IPS-NIHi11 (cell line): ENCODE measurements at regions not wholly inside any gene's neighbourhood (a gene's known extent, or its start where the extent isn't known, plus 50 kb on each side); places are given as distances from the start of the nearest gene placed in this dataset.

Experiments used
- DNase-seq: peaks from one replicate; pipeline ENCODE4 v3.0.0; 2012; ENCODE audit warnings: mixed read lengths, low spot score

DNA sequence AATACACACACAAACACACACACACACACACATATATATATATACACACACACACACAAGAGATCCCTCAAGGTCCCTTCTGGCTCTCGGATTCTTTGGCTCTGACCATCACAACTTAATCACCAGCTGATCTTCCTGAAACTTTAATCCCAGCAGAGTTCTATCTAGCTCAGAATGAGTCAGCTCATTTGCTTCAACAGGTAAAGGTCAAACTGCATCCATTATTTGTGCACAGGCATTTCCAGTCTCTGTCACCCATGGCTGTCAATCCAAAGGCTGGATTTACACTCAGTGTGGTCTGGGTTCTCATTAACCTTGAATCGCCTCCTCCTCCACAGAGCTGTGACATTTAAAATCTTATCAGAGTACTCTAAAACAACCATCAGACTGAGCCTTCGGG lies 113.3 kb upstream of the TMPO start:
- DNase-seq = no peak

GRCh38 chr12:98402671-98403070 lies 112.7 kb upstream of the TMPO start:
- no peak for DNase-seq

DNA sequence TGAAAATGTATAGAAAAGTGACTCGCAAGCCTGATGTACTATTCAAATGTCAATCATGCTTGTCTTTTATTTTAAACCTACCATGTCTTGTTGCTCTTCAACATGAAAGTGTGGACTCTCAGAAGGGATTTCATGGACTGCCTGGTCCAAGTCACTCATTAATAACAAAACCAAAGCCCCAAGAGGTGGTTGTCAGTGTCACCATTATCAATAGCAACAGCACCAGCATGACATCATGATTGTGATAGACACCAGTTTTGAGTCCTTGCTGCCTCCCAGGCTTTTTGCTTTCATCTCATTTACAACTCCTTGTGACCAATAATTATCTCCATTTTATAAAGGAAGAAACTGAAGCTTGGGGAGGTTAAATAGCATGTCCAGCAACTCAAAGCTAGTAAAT lies 112.0 kb upstream of the TMPO start:
- DNase-seq = no peak

DNA sequence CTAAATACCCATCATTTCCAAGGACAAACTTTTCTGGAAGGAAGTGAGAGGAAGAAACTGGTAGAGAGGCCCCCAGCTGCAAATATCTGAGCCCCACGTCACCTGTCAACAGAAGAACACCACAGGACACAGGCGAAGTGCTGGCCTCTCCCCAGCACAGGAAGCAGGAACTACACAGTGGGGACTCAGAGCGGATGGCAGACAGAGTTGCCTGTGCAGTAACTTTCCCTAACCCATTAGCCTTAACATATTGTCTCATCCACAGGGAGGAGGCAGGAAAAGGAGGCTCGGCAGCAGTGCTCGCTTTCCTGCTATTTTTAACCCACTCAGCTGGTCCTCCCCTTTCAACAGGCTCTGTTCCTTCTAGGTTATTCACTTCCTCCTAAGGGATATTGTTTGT lies 111.5 kb upstream of the TMPO start:
- no peak for DNase-seq

DNA sequence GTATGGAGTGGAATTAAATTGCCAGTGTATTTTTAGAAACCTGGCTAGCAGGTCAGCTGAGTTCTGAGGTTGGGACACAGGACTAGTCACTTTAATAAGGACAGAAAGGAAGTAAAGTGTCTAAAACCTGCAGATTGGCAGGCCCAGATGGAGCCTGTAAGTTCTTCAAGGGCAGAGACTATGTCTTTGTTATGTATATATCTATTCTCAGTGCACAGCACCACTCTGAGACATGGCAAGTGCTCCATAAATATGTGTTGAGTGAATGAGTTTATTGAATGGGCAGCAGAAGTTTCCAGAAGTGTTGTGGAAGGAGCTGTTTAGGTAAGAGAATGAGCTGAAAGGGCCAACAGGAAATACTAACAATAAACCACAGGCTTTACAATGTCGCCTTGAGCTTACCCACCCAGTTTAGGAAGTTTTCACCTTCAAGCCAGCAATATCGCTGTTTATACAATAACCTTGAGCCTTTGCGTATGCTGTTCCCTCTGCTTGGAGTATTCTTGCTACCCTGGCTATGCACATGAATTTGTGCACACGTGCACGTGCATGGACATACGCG lies 109.5 kb upstream of the TMPO start:
- no peak for DNase-seq

- no peak for DNase-seq
Observed at GRCh38 chr12:98406378-98406777, 109.0 kb upstream of the TMPO start.

DNA sequence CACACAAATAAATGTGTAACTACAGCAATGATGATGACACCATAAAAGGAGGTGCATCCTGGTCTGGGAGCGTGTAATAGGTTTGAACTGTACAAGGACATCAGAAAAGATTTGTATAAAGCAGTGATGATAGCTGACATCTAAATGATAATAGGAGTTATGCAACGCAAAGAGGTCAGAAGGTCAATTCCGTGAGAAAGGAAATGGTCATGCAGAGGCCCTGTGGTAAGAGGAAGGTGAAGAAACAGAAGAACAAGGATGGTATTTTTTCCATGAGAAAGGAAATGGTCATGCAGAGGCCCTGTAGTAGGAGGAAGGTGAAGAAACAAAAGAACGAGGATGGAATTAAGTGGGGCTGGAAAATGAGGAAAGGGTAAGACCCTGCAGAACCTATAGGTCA lies 106.7 kb upstream of the TMPO start:
- DNase-seq = no peak

- no peak for DNase-seq
Observed at GRCh38 chr12:98409548-98409947, 105.8 kb upstream of the TMPO start.

DNA sequence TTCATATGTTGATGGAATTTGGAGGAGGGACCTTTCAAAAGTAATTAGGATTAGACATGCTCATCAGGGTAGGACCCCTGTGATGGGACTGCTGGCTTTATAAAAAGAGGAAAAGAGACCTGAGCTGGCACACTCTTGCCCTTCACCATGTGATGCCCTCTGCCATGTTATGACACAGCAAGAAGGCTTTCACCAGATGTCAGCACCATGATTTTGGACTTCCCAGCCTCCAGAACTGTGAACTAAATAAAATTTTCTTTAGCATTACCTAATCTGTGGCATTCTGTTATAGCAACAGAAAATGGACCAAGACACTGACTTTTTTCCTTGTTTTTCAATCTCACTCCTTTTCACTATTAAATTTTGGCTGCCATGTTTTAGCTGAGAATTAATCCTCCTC lies 105.0 kb upstream of the TMPO start:
- no peak for DNase-seq

DNA sequence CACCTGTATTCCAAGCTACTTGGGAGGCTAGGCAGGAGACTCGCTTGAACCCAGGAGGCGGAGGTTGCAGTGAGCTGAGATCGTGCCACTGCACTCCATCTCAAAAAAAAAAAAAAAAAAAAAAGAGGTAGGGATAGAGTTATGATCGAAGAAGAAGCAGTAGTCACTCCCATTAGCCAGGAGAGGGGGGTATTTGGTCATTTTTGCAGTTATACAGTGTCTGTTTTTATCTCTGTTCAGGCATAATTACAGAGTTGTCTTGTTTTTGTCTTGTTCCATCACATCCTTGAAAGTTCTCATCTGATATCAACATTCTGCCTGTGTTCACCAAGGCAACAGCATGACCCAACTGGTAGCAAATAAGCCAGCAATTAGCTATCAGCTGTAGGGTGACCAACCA lies 98.5 kb upstream of the TMPO start:
- no peak for DNase-seq

DNA sequence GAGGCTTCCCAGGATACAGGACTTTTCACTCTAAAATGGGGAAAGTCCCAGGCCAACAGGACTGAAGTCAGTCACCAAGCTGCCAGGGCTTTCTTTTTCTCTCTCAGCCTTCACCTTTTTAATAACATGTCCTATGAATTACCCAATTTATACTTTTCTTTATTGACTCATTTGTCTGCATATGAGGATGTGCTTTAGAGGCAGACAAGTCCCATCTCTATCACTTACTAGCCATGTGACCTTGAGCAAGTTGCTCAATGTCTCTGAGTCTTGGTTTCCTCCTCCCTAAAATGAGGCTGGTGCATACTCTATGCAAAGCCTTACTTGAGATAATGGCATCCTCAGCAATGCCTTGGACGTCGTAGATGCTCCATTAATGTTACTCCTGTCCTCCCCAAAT lies 98.1 kb upstream of the TMPO start:
- no peak for DNase-seq

GRCh38 chr12:98418357-98419075 lies 96.9 kb upstream of the TMPO start:
- DNase-seq = peak; percentile 74

- DNase-seq = no peak
Observed at GRCh38 chr12:98419081-98419794, 96.2 kb upstream of the TMPO start.

DNA sequence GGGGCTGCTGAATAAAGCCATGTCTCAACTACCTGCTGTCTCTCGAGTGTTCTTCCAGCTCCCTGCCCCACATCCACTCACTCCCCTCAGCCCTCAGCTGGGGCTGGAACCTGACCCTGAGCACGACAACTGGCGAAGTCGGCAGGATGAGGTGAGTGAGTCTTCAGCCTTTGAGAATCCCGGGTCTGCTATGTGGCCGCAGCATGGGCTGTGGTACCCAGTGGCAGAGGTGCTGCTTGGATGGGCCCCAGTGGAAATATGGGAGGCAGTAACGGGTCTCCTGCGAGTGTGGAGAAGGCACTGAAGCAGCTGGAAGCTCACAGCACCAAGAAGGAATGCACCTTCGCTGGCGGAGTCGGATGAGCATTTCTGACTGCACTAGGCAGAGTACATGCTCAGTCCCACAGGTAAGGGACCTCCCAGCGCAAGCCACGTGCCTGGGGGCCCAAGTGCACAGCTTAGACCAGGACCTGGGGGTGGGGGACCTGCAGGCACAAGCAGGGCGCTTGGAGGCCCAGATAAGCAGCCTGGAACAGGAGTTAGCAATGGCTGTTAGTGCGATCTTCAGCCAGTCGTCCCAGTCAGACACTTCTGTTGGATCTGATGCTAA lies 95.5 kb upstream of the TMPO start:
- DNase-seq = no peak

DNA sequence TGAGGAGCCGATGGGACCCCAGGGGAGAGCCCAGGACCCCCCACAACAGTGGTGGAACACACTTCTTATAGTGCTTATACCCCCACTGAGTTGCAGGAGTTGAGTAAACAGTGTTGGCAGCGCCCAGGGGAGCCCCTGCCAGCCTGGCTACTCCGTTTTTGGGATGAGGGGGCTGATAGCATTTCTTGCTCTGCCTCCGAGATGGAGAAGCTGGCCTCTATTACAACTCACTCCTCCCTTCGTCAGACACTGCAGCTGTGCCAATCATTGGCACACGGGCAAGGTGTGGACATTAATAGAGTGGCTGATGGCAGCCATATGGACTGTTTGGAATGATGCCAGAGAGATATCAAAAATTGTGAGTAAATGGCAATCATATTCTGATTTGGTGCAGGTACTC lies 94.9 kb upstream of the TMPO start:
- no peak for DNase-seq

DNA sequence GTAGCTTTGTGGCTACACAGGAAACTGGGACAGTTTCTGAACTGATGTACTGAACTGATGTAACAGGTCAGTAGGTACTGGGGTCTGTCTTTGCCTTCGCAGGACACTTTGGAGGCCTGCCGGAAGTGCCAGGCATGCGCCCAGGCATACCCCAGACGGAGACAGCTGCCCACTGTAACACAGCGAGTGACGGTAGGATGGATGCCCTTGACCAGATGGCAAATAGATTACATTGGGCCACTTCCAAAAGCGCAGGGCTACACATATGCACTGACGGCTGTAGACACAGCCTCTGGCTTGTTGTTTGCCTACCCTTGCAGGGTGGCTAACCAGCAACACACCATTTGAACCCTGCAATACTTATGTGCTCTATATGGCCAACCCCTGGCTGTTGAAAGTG lies 94.1 kb upstream of the TMPO start:
- no peak for DNase-seq

DNA sequence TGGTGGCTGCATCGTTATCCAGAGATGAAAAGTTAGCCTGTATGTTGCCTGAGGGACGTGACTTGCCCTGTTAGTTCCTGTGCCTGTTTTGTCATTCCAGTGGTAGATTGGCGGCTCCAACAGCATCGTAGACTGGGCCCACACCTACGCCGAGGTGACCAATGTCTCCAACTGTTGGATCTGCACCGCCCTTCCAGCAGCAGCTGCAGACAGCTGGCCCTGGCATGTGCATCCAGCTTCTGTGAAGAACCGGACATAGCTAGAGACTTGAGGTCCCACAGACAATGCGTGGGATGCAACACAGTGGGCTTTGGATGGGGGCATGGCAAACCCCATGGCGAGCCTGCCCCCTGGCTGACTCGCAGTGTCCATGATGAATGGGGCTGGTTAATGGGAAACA lies 93.0 kb upstream of the TMPO start:
- no peak for DNase-seq

DNA sequence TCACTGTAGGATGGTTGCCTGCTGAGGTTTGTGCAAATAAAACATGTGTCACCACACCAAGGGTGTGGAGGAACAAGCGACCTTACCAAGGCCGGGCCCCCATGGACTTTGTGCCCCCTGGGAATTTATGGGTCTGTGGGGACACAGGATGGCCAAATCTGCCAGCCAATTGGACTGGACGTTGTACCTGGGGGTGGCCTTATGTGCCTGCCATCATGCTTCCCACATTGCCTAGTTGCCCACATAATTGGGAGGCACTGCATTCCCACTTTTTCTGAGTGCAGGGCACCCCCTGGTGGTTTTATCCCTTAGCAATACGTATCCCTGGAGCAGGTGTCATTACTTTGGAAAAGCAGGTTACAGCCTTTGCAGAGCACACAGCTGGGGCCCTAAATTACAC lies 92.6 kb upstream of the TMPO start:
- peak; percentile 49 for DNase-seq

DNA sequence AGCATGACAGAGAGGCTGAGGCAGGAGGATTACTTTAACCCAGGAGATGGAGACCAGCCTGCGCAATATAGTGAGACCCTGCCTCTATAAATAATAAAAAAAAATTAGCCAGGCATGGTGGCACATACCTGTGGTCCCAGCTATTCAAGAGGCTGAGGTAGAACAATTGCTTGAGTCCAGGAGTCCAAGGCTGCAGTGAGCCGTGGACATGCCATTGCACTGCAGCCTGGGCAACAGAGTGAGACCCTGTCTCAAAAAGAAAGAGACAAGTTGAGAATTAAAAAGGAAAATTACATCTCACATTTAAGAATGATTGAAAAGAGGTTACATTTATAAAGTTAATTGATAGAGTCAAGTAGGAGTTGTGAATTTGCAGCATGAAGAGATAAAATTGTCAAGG lies 91.4 kb upstream of the TMPO start:
- DNase-seq = no peak

GRCh38 chr12:98424726-98425401 lies 90.5 kb upstream of the TMPO start:
- DNase-seq = peak; percentile 76

DNA sequence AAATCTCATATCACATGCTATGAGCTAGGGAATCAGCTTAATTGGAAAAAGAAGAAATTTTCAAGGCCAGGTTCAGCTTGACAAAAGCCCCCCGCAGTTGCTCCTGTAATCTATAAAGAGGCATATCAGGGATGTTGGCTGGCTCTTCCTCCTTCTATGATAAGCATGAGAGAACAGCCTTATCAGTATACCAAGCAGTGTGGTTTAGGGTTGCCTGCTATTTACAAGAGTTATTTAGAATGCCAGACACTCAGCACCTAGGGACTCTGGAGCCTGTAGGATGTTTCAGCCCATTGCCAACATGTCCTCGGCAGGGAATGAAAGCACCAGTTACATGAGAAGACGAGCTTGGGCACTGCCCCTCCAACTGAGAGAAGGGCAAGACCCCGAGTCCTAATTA lies 89.5 kb upstream of the TMPO start:
- no peak for DNase-seq

- DNase-seq = no peak
Observed at GRCh38 chr12:98431089-98431488, 84.3 kb upstream of the TMPO start.

- no peak for DNase-seq
Observed at GRCh38 chr12:98437166-98437565, 78.2 kb upstream of the TMPO start.
